BLaER1 treated with 17β-estradiol and CSF1 and Interleukin-3, amounts not matched to agents 10 nM and 100 nM (cell line): ENCODE measurements at regions not wholly inside any gene's neighbourhood (a gene's known extent, or its start where the extent isn't known, plus 50 kb on each side); places are given as distances from the start of the nearest gene placed in this dataset.

Source experiments
- H3K27ac ChIP-seq, 11 experiments: shearing (Covaris generic); formaldehyde crosslinking; 2 replicates each; pipeline ENCODE4 v1.8.1; 2022
- H3K27me3 ChIP-seq, 11 experiments: shearing (Covaris generic); formaldehyde crosslinking; 2 replicates each; pipeline ENCODE4 v1.8.1; 2022
- H3K36me3 ChIP-seq, 11 experiments: shearing (Covaris generic); formaldehyde crosslinking; 2 replicates each; pipeline ENCODE4 v1.8.1; 2022
- H3K4me1 ChIP-seq, 10 experiments: shearing (Covaris generic); formaldehyde crosslinking; 2 replicates each; pipeline ENCODE4 v1.8.1; 2022
- H3K4me2 ChIP-seq, 11 experiments: shearing (Covaris generic); formaldehyde crosslinking; 2 replicates each; pipeline ENCODE4 v1.8.1; 2022
- H3K4me3 ChIP-seq, 10 experiments: shearing (Covaris generic); formaldehyde crosslinking; 2 replicates each; pipeline ENCODE4 v1.8.1; 2022
- H3K9ac ChIP-seq, 11 experiments: shearing (Covaris generic); formaldehyde crosslinking; 2 replicates each; pipeline ENCODE4 v1.8.1; 2022
- H3K9me3 ChIP-seq, 11 experiments: shearing (Covaris generic); formaldehyde crosslinking; replicated peaks in 1 of 11; 2 replicates each; pipeline ENCODE4 v1.8.1; 2022
- H4K20me1 ChIP-seq, 11 experiments: shearing (Covaris generic); formaldehyde crosslinking; 2 replicates each; pipeline ENCODE4 v1.8.1; 2022
- Cebpa-rat ChIP-seq, 11 experiments: shearing (Covaris generic); IDR thresholded peaks; 2 replicates each; pipeline ENCODE4 v1.8.1; 2022

DNA sequence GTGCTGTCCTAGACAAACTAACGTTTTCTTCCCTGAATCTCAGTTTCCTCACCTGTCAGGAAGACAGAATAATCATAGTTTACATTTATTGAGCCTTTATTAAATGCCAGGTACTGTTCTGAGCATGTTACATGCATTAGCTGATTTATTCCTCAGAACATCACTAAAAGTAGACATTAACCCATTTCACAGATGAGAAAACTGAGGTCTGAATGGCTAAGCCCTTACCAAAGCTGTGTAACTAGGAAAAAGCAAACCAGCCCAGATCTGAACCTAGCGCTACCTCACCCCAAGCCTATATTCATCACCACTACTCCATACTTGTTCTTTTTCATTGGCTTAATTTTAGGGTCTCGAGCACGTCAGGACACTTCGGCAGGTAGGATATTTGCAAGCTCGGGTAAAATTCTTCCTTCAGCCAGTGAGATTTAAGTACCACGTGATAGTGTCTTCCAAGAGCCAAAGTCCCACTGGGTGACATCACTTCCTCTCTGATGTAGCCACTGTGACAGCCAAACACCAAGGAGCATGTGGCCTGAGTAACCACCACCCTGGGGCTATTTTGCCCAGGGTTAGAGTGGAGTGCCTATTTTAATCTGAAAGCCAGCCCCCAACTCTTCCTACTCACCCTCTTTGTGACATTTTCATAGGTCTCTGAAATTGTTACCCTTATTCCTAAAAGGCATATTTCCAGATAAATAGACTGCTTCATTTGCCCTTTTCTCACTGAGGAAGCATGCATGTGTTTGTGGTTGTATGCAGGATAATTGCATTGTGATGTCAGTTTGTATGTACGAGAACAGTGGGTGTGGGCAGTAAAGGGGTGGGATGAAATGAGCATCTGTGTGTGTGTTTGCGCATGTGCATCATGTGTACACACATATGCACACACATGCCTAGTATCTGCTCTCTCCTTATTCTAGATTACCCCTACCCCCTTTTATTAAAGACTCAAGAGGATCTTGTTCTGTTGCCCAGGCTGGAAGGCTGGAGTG, 62.2 kb upstream of the WSCD2 start:
- Histone ChIP-seq H3K4me3 (no peak overlapping the region), H4K20me1 (no peaks in the 10 kb centered on the region)
- no peak for TF ChIP-seq Cebpa-rat (IDR thresholded peaks at IDR 0.05)

DNA sequence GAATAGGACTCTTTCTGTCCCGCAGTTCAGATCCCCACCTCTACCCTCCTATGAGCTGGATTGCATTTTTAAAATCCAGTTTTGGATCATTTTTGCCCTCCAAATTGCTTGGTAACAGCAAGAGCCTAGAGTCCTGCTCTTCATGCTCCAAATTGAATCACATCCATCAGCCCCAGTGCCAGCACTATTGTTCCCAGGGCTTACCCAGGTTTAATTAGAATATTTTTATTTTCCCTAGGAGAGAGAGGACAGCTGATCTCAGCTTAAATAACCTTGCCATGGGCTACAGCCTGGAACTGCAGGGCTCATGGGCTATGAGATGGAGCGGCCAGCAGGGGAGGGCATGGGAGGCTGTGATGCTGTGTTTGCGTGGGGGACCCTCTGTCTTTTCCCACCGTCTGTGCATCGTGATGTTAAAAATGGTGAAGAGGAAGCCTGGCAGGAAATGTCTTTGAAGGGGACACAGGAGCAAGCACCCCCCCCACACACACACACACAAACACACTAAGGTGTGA, 59.4 kb upstream of the WSCD2 start:
- Histone ChIP-seq H3K27ac (no peak overlapping the region), H3K27me3 (no peaks in the 10 kb centered on the region), H4K20me1 (no peaks in the 10 kb centered on the region), H3K9me3 (no peaks in the 10 kb centered on the region), H3K4me3 (no peak overlapping the region), H3K9ac (no peak overlapping the region), H3K36me3 (no peaks in the 10 kb centered on the region), H3K4me2 (no peak overlapping the region), H3K4me1 (peaks cover 0 to 7% (median 4%) of the 10 kb centered on the region in 10 experiments; a peak in 4 of 20 replicates)
- no peak for TF ChIP-seq Cebpa-rat (IDR thresholded peaks at IDR 0.05)

More for the DNA sequence above, 62.2 kb upstream of the WSCD2 start:
- Histone ChIP-seq H3K4me2 (no peak overlapping the region; a peak in 1 of 22 replicates), H3K9me3 (peaks cover 0 to 9% (median 0%) of the 10 kb centered on the region in 11 experiments; a peak in 4 of 22 replicates), H3K4me1 (peaks cover 0 to 7% (median 4%) of the 10 kb centered on the region in 10 experiments; a peak in 4 of 20 replicates), H3K9ac (no peak overlapping the region), H3K27me3 (no peaks in the 10 kb centered on the region), H3K27ac (no peak overlapping the region), H3K36me3 (no peaks in the 10 kb centered on the region)

DNA sequence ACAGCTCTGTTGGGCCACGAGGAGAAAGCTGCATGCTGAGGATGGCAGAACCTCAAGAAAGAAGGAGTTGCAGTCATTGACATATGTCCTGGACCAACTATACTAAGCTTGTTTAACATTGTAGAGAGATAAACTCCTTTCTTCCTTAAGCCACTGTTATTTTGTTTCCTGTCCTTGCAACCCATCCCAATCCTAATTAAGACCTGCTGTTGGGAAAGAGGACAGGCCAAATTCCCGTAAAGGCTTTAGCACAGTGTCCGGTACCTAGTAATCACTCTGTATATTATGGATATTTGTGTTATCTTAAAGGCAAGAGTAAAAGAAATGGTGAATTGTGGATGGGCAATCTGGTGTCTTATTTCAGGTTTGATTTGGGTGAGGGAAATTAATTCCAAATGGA, 53.5 kb upstream of the WSCD2 start:
- Histone ChIP-seq H3K4me3 (no peak overlapping the region), H3K4me1 (no peaks in the 10 kb centered on the region), H3K27me3 (no peaks in the 10 kb centered on the region), H4K20me1 (no peaks in the 10 kb centered on the region), H3K9me3 (no peaks in the 10 kb centered on the region), H3K27ac (no peak overlapping the region), H3K9ac (no peak overlapping the region), H3K4me2 (no peak overlapping the region), H3K36me3 (no peaks in the 10 kb centered on the region)
- TF ChIP-seq Cebpa-rat (IDR thresholded peaks at IDR 0.05), result no peak

DNA sequence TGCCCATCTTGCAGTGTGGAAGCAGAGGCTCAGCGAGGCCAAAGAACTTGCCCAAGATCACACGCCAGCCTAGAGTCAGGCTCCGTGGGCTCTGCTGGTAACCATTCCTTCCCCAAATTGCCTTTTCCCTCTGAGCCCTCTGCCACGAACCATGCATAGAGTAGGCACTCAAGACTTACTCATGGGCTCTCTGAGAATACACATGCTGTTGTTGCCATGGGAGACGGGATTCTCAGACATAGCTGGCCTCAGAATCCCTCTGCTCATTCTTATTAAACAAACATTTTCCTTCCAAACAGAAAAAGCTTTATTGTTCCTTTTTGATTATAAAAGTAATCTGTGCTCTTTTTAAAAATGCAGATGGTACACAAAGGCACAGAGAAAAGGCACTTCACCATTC, 52.5 kb upstream of the WSCD2 start:
- no peaks in the 10 kb centered on the region for H3K27me3 ChIP-seq
- no peaks in the 10 kb centered on the region for H3K9me3 ChIP-seq
- no peaks in the 10 kb centered on the region for H3K36me3 ChIP-seq
- no peaks in the 10 kb centered on the region for H3K4me1 ChIP-seq
- no peak overlapping the region for H3K4me2 ChIP-seq
- no peak overlapping the region for H3K27ac ChIP-seq
- no peak overlapping the region for H3K9ac ChIP-seq
- no peak for TF ChIP-seq Cebpa-rat (IDR thresholded peaks at IDR 0.05)
- no peak overlapping the region for H3K4me3 ChIP-seq
- H4K20me1 ChIP-seq, result no peaks in the 10 kb centered on the region

DNA sequence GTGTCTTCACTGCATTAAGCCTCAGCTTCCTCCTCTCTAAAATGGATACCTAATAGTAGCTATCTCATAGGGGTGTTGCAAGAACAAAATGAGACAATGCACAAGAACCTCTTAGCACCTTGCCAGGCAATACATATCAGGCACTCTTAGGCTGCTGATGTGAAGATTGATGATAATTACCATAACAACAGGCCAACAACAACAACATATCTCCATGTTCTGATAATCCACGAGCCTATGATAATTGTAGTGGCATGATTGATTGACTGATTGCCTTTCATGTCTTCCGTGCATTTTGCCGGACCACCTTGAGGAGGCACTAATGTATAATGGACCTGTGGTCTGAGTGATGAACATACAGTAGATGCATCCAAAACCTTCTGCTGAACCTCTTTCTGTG, 50.7 kb upstream of the WSCD2 start:
- Histone ChIP-seq H3K27me3 (no peaks in the 10 kb centered on the region), H4K20me1 (no peaks in the 10 kb centered on the region), H3K9ac (no peak overlapping the region), H3K4me2 (no peak overlapping the region), H3K9me3 (no peaks in the 10 kb centered on the region), H3K36me3 (no peaks in the 10 kb centered on the region), H3K27ac (no peak overlapping the region), H3K4me3 (no peak overlapping the region), H3K4me1 (no peaks in the 10 kb centered on the region)
- no peak for TF ChIP-seq Cebpa-rat (IDR thresholded peaks at IDR 0.05)
